H1 (cell line): ENCODE measurements at regions not wholly inside any gene's neighbourhood (a gene's known extent, or its start where the extent isn't known, plus 50 kb on each side); places are given as distances from the start of the nearest gene placed in this dataset.

ENCODE experiments used
- CTCF ChIA-PET: fragments of 300-600 bp; sonication (Branson Sonifier 250); formaldehyde crosslinking; loops from one replicate; lab custom pipeline; 2021; ENCODE audit not compliant: partially characterized antibody; lab: Charles Lee
- POLR2A ChIA-PET: fragments of 300-600 bp; sonication (Branson Sonifier 250); formaldehyde crosslinking; loops from one replicate; lab custom pipeline; 2021; ENCODE audit warnings: inconsistent platforms; ENCODE audit not compliant: partially characterized antibody; lab: Charles Lee
- DNase-seq, 2 experiments: peaks; one replicate each; pipeline versions ENCODE4 v3.0.0 to v3.0.0-alpha.2; 2010 to 2022; ENCODE audit warnings: low spot score in 2 of 2, low read depth in 1 of 2, mixed read lengths in 1 of 2
- FAIRE-seq: peaks from 2 replicates; lab custom pipeline; 2011; peaks lifted over from hg19 to GRCh38; lab: Jason Lieb, UNC
- H2AFZ ChIP-seq: 2 replicates; pipeline ENCODE4 v1.8.1; 2012; ENCODE audit warnings: low read length, inconsistent platforms
- H2AK5ac ChIP-seq: 2 replicates; pipeline ENCODE4 v1.6.1; 2013; ENCODE audit warnings: low read depth, low read length
- H2BK120ac ChIP-seq: replicated peaks from 2 replicates; pipeline ENCODE3; 2013; ENCODE audit warnings: low read depth, low read length, inconsistent platforms
- H2BK12ac ChIP-seq: 2 replicates; pipeline ENCODE4 v1.6.1; 2013; ENCODE audit warnings: low read depth, low read length
- H2BK15ac ChIP-seq: 2 replicates; pipeline ENCODE4 v1.6.1; 2013; ENCODE audit warnings: low read length
- H2BK20ac ChIP-seq: 2 replicates; pipeline ENCODE4 v1.6.1; 2013; ENCODE audit warnings: low read length
- H2BK5ac ChIP-seq: 2 replicates; pipeline ENCODE4 v1.6.1; 2013; ENCODE audit warnings: low read depth, low read length
- H3K14ac ChIP-seq: 2 replicates; pipeline ENCODE4 v1.6.1; 2013; ENCODE audit warnings: inconsistent platforms; ENCODE audit not compliant: insufficient read length
- H3K18ac ChIP-seq: 2 replicates; pipeline ENCODE4 v1.6.1; 2013; ENCODE audit warnings: low read length; ENCODE audit errors: extremely low read depth
- H3K23ac ChIP-seq: 2 replicates; pipeline ENCODE4 v1.6.1; 2013; ENCODE audit warnings: inconsistent platforms; ENCODE audit not compliant: insufficient read length
- H3K23me2 ChIP-seq: 2 replicates; pipeline ENCODE4 v1.6.1; 2013; ENCODE audit warnings: low read depth, low read length
- H3K27ac ChIP-seq: 2 replicates; pipeline ENCODE4 v1.6.1; 2011; ENCODE audit warnings: low read depth, low read length, inconsistent platforms
- H3K27me3 ChIP-seq, 4 experiments: replicated peaks in 1 of 4; 1 replicate in 1 of 4; 2 replicates in 3 of 4; pipeline versions ENCODE4 v1.6.1 to v1.8.1; 2011 to 2013; ENCODE audit warnings: low read length in 3 of 4, mild to moderate bottlenecking in 3 of 4, inconsistent platforms in 2 of 4, mixed read lengths in 2 of 4, moderate library complexity in 1 of 4; ENCODE audit not compliant: control insufficient read depth in 3 of 4, insufficient read depth in 3 of 4; ENCODE audit errors: extremely low read depth in 1 of 4
- H3K36me3 ChIP-seq, 4 experiments: 2 replicates each; pipeline versions ENCODE4 v1.6.1 to v1.8.1; 2011 to 2013; ENCODE audit warnings: mild to moderate bottlenecking in 4 of 4, low read length in 3 of 4, moderate library complexity in 2 of 4, control low read depth in 1 of 4, inconsistent platforms in 1 of 4; ENCODE audit not compliant: insufficient read depth in 4 of 4, control insufficient read depth in 2 of 4
- H3K4ac ChIP-seq: replicated peaks from 2 replicates; pipeline ENCODE3; 2013; ENCODE audit warnings: low read length, low read depth, mixed read lengths, inconsistent platforms; ENCODE audit not compliant: insufficient read length
- H3K4me1 ChIP-seq, 4 experiments: replicated peaks in 1 of 4; 1 replicate in 1 of 4; 2 replicates in 3 of 4; pipeline versions ENCODE4 v1.6.1 to v1.8.1; 2011 to 2013; ENCODE audit warnings: low read length in 3 of 4, inconsistent platforms in 2 of 4, mixed read lengths in 1 of 4; ENCODE audit not compliant: insufficient read depth in 4 of 4, control insufficient read depth in 3 of 4
- H3K4me2 ChIP-seq, 2 experiments: 2 replicates each; pipeline versions ENCODE4 v1.6.1 to v1.8.1; 2011 to 2013; ENCODE audit warnings: low read depth in 2 of 2, low read length in 2 of 2, control low read depth in 1 of 2, inconsistent platforms in 1 of 2, mild to moderate bottlenecking in 1 of 2; ENCODE audit not compliant: insufficient read depth in 1 of 2
- H3K4me3 ChIP-seq, 4 experiments: fragments of 200-600, 300-600 bp in 1 of 4; sonication (generic), shearing (Covaris generic), sonication (Bioruptor Twin) in 1 of 4; 2 replicates each; pipeline versions ENCODE4 v1.5.1 to v1.8.1; 2011 to 2016; ENCODE audit warnings: low read length in 4 of 4, low read depth in 3 of 4, control low read depth in 2 of 4, inconsistent platforms in 2 of 4, mild to moderate bottlenecking in 2 of 4, mixed read lengths in 1 of 4, moderate library complexity in 1 of 4; ENCODE audit not compliant: insufficient read depth in 2 of 4; ENCODE audit errors: extremely low read depth in 1 of 4
- H3K56ac ChIP-seq: replicated peaks from 2 replicates; pipeline ENCODE3; 2013; ENCODE audit warnings: low read depth, mild to moderate bottlenecking, mixed read lengths, low read length, inconsistent platforms; ENCODE audit not compliant: insufficient read length
- H3K79me1 ChIP-seq: 2 replicates; pipeline ENCODE4 v1.6.1; 2013; ENCODE audit warnings: low read depth, low read length, control low read depth
- H3K79me2 ChIP-seq, 2 experiments: 2 replicates each; pipeline versions ENCODE4 v1.6.1 to v1.8.1; 2012 to 2013; ENCODE audit warnings: low read length in 2 of 2, mild to moderate bottlenecking in 2 of 2, inconsistent platforms in 1 of 2; ENCODE audit not compliant: insufficient read depth in 2 of 2, control insufficient read depth in 1 of 2
- H3K9ac ChIP-seq, 4 experiments: replicated peaks in 1 of 4; 1 replicate in 1 of 4; 2 replicates in 3 of 4; pipeline versions ENCODE4 v1.6.1 to v1.8.1; 2011 to 2013; ENCODE audit warnings: low read depth in 3 of 4, low read length in 3 of 4, control low read depth in 2 of 4, mild to moderate bottlenecking in 2 of 4, moderate library complexity in 2 of 4, inconsistent platforms in 1 of 4; ENCODE audit errors: extremely low read depth in 1 of 4
- H3K9me3 ChIP-seq, 2 experiments: 2 replicates each; pipeline versions ENCODE4 v1.6.1 to v1.8.1; 2012 to 2013; ENCODE audit warnings: mild to moderate bottlenecking in 2 of 2, moderate library complexity in 2 of 2, control low read depth in 1 of 2, inconsistent platforms in 1 of 2, low read depth in 1 of 2, low read length in 1 of 2, mixed read lengths in 1 of 2; ENCODE audit not compliant: insufficient read depth in 2 of 2
- H4K20me1 ChIP-seq, 2 experiments: replicated peaks in 1 of 2; 2 replicates each; pipeline versions ENCODE3 to v1.8.1; 2011 to 2013; ENCODE audit warnings: inconsistent platforms in 2 of 2, low read length in 2 of 2, mild to moderate bottlenecking in 1 of 2; ENCODE audit not compliant: insufficient read depth in 2 of 2, control insufficient read depth in 1 of 2
- H4K5ac ChIP-seq: 2 replicates; pipeline ENCODE4 v1.6.1; 2013; ENCODE audit warnings: low read length, low read depth, mixed read lengths, inconsistent platforms; ENCODE audit not compliant: insufficient read length
- H4K8ac ChIP-seq: 2 replicates; pipeline ENCODE4 v1.8.0; 2013; ENCODE audit warnings: mild to moderate bottlenecking, moderate library complexity, low read length, inconsistent platforms; ENCODE audit not compliant: insufficient read depth; ENCODE audit errors: extremely low read depth
- H4K91ac ChIP-seq: replicated peaks from 2 replicates; pipeline ENCODE3; 2013; ENCODE audit warnings: low read length, mixed read lengths, inconsistent platforms; ENCODE audit not compliant: insufficient read length
- RFX5 ChIP-seq: IDR thresholded peaks from 2 replicates; pipeline ENCODE4 v1.6.1; 2011; ENCODE audit warnings: low read depth, low read length, improper control_type of control experiment, borderline replicate concordance
- WGBS, 2 experiments: shearing (Covaris generic) in 1 of 2; methylation state at CpG; one replicate each; pipeline versions ENCODE4 v1.1.6 to v1.1.7; 2013 to 2015; ENCODE audit warnings: low lambda C conversion rate in 2 of 2, mixed read lengths in 2 of 2, inconsistent platforms in 1 of 2, low coverage in 1 of 2, missing lambda C conversion rate in 1 of 2; ENCODE audit not compliant: insufficient replicate concordance in 2 of 2, insufficient coverage in 1 of 2, insufficient read length in 1 of 2; ENCODE audit errors: extremely low coverage in 1 of 2, missing lambda C conversion rate in 1 of 2; 5-methylcytosine and 5-hydroxymethylcytosine counted together
- TF ChIP-seq, protein P1 (sequence below), 3 experiments: IDR thresholded peaks; 1 replicate in 2 of 3; 2 replicates in 1 of 3; pipeline versions ENCODE4 v1.5.1 to v1.6.1; 2011; ENCODE audit warnings: low read length in 3 of 3, mild to moderate bottlenecking in 3 of 3, inconsistent platforms in 2 of 3, low read depth in 1 of 3, moderate library complexity in 1 of 3; ENCODE audit not compliant: insufficient read depth in 1 of 3; ENCODE audit errors: control extremely low read depth in 1 of 3

DNA sequence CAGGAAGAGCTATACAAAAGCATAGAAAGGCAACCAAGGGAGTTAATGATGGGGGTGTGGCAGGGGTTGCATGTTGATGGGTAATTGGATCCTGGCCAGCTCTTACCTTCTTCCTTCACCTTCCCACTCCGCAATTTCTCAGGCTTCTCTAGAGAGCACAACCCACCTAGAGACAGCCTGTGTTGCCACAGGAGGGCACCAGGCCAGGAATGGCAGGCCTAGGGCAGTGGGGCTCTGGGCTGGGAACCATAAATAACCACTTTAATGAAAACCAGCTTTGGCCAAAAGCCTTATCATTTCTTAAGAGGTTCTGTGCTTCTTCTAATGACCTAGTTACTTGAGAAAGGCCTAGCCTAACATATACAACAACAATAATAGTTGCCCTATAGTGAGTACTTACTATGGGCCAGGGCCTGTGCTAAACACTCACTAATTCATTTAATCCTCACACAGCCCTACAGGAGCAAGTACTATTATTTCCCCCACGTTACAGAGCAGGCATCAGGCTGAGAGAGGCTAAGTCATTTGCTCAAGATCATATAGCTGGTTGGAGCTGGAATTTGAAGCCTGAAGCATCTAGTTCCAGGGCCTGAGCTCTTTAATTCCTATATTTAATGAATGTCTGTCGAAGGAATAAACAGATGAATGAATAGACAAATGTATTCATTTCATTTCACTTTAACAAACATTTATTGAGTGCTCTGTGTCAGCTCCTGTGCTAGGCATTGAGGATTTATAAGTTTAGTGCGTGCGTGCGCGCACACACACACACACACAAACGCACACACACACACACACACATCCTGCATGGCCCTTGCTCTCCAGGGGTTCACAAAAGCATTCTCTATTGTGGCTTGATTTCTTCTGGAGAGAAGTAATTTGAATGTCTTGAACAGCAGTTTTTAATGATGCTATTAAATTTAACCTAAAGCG lies 66.8 kb downstream of the RTL9 start:
- Histone ChIP-seq H2BK15ac (no peak overlapping the region), H4K5ac (no peak overlapping the region), H3K36me3 (no peaks in the 10 kb centered on the region), H2BK12ac (no peak overlapping the region), H4K20me1 (no peaks in the 10 kb centered on the region), H3K18ac (no peak overlapping the region), H3K14ac (no peak overlapping the region), H3K9me3 (no peaks in the 10 kb centered on the region), H3K4me2 (no peak overlapping the region), H3K56ac (no peak overlapping the region), H3K23me2 (no peaks in the 10 kb centered on the region), H3K4me3 (no peak overlapping the region), H2BK5ac (no peak overlapping the region), H3K4me1 (peaks cover 0 to 2% (median 0%) of the 10 kb centered on the region in 4 experiments; a peak in 2 of 7 replicates), H4K91ac (no peak overlapping the region), H2BK120ac (no peak overlapping the region), H4K8ac (no peak overlapping the region), H3K23ac (no peak overlapping the region), H2BK20ac (no peak overlapping the region), H2AFZ (no peak overlapping the region), H3K27ac (no peak overlapping the region), H3K9ac (no peak overlapping the region), H3K4ac (no peak overlapping the region), H3K79me1 (no peaks in the 10 kb centered on the region), H3K79me2 (no peaks in the 10 kb centered on the region), H2AK5ac (no peak overlapping the region), H3K27me3 (no peaks in the 10 kb centered on the region)
- WGBS, 2 experiments = 83% methylated on average over 7 of the region's 9 CpGs; no CpG with 5 or more reads in 1 of the 2 experiments
- DNase-seq = no peak
- no peak for TF ChIP-seq RFX5
- TF ChIP-seq, protein P1, sequence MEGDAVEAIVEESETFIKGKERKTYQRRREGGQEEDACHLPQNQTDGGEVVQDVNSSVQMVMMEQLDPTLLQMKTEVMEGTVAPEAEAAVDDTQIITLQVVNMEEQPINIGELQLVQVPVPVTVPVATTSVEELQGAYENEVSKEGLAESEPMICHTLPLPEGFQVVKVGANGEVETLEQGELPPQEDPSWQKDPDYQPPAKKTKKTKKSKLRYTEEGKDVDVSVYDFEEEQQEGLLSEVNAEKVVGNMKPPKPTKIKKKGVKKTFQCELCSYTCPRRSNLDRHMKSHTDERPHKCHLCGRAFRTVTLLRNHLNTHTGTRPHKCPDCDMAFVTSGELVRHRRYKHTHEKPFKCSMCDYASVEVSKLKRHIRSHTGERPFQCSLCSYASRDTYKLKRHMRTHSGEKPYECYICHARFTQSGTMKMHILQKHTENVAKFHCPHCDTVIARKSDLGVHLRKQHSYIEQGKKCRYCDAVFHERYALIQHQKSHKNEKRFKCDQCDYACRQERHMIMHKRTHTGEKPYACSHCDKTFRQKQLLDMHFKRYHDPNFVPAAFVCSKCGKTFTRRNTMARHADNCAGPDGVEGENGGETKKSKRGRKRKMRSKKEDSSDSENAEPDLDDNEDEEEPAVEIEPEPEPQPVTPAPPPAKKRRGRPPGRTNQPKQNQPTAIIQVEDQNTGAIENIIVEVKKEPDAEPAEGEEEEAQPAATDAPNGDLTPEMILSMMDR (IDR thresholded peaks at IDR 0.05; ENCODE audit: control extremely low read depth in 1 of 3, insufficient read depth in 1 of 3, low read depth in 1 of 3, low read length in 3 of 3) = 0 out of 4 replicates have a peak, but pooled peaks of 1 of the 3 experiments have one; percentile 5
- ChIA-PET CTCF (interaction anchor here (0.7 to 10.5 kb wide), 17 partner anchors 7 to 671 kb away, joined by 3 to 82 read pairs (median 4); partner anchors contain the start of gene PAK3), POLR2A (interaction anchor here (0.7 kb wide), 1 partner anchor 232 kb away, joined by 3 read pairs; no protein-coding TSS in a partner anchor)
- FAIRE-seq = peak; percentile 32
